ENCODE measurements at regions not wholly inside any gene's neighbourhood (a gene's known extent, or its start where the extent isn't known, plus 50 kb on each side); places are given as distances from the start of the nearest gene placed in this dataset.

DNA sequence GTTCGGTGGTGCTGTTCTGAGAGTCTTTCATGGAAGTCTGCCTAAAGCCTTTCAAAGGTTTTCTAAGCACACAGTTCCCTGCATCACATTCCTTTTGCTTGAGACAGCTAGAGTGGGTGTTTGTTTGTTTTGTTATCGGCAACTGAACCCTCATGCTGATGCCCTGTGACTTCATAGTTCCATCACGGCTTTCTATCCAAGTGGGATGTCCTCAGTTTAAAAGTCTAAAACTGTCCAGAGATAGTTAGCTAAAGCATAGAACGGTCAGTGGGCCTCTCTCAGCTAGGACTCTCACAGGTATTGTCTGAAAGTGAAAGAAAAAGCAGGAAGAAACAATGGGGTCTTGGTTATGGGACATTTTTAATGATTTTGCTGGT is 337.3 kb downstream of the OSR1 start:
- Histone ChIP-seq H3K4me3 (ENCODE audit: low read length) (no peak overlapping the region), H2AFZ (ENCODE audit: low read depth, low read length) (no peak overlapping the region)

GRCh38 chr2:19020144-19021099 is 338.0 kb downstream of the OSR1 start:
- H3K9me3 ChIP-seq (ENCODE audit: low read length): no peaks in the 10 kb centered on the region
- peaks cover 25% of the 10 kb centered on the region for H3K4me1 ChIP-seq (ENCODE audit: insufficient read depth, low read length)
- no peak overlapping the region for H3K4me3 ChIP-seq (ENCODE audit: low read length)
- H2AFZ ChIP-seq (ENCODE audit: low read depth, low read length): no peak overlapping the region
- H3K36me3 ChIP-seq (ENCODE audit: insufficient read depth, low read length): no peaks in the 10 kb centered on the region
- H3K27me3 ChIP-seq (ENCODE audit: insufficient read depth, low read length): no peaks in the 10 kb centered on the region

More for the DNA sequence above, 337.3 kb downstream of the OSR1 start:
- Histone ChIP-seq H3K4me1 (ENCODE audit: insufficient read depth, low read length) (peaks cover 25% of the 10 kb centered on the region), H3K9me3 (ENCODE audit: low read length) (no peaks in the 10 kb centered on the region), H3K27me3 (ENCODE audit: insufficient read depth, low read length) (no peaks in the 10 kb centered on the region), H3K36me3 (ENCODE audit: insufficient read depth, low read length) (no peaks in the 10 kb centered on the region)

DNA sequence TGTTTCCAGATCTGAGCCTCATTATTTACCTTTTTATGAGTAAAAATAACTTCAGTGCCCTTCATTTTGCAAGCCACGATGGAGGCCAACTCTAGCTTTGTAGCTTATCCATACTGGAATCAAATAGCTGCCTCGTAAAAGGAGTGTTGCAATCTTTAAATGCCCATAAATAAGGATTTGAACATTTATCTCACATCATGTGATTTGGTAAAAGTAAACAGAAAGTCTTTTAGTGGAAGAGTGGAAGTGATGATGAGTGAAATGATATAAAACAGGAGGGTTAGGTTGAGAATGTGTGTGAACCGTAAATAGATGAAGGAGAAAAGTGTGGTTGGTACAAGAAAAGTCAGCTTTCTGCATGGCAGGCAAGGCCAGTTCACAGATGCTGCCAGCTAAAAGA is 348.9 kb downstream of the OSR1 start:
- Histone ChIP-seq H2AFZ (ENCODE audit: low read depth, low read length) (no peak overlapping the region), H3K36me3 (ENCODE audit: insufficient read depth, low read length) (no peaks in the 10 kb centered on the region), H3K4me3 (ENCODE audit: low read length) (no peak overlapping the region), H3K4me1 (ENCODE audit: insufficient read depth, low read length) (no peaks in the 10 kb centered on the region), H3K9me3 (ENCODE audit: low read length) (no peaks in the 10 kb centered on the region), H3K27me3 (ENCODE audit: insufficient read depth, low read length) (no peaks in the 10 kb centered on the region)

GRCh38 chr2:19003554-19003953 is 354.9 kb downstream of the OSR1 start:
- Histone ChIP-seq H3K9me3 (ENCODE audit: low read length) (no peaks in the 10 kb centered on the region), H3K36me3 (ENCODE audit: insufficient read depth, low read length) (no peaks in the 10 kb centered on the region), H2AFZ (ENCODE audit: low read depth, low read length) (no peak overlapping the region), H3K27me3 (ENCODE audit: insufficient read depth, low read length) (no peaks in the 10 kb centered on the region), H3K4me3 (ENCODE audit: low read length) (no peak overlapping the region), H3K4me1 (ENCODE audit: insufficient read depth, low read length) (peaks cover 5% of the 10 kb centered on the region)

DNA sequence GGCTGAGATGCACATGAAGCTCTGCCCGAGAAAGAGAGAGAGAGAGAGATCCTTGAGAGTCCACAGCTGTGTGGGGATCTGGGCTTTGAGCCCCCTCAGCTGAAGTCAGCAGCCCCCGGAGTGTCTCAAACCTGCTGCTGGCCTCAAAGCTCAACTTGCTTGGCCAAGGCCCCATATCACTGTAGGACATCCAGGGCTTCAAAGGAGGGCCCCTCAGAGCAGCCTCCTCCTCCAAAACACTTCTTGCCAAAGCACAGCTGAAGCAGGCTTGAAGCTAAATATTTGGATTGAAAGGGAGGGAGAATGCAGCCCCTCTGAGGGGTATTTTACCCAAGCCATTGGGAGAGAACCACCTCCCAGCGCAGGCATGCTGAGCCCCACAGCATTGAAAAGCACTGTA is 357.6 kb downstream of the OSR1 start:
- Histone ChIP-seq H3K4me1 (ENCODE audit: insufficient read depth, low read length) (peaks cover 5% of the 10 kb centered on the region), H3K4me3 (ENCODE audit: low read length) (no peak overlapping the region), H3K27me3 (ENCODE audit: insufficient read depth, low read length) (no peaks in the 10 kb centered on the region), H3K9me3 (ENCODE audit: low read length) (no peaks in the 10 kb centered on the region), H3K36me3 (ENCODE audit: insufficient read depth, low read length) (no peaks in the 10 kb centered on the region), H2AFZ (ENCODE audit: low read depth, low read length) (no peak overlapping the region)

GRCh38 chr2:18999198-18999597 is 359.2 kb downstream of the OSR1 start:
- Histone ChIP-seq H3K4me3 (ENCODE audit: low read length) (no peak overlapping the region), H3K36me3 (ENCODE audit: insufficient read depth, low read length) (no peaks in the 10 kb centered on the region), H2AFZ (ENCODE audit: low read depth, low read length) (no peak overlapping the region), H3K27me3 (ENCODE audit: insufficient read depth, low read length) (no peaks in the 10 kb centered on the region), H3K4me1 (ENCODE audit: insufficient read depth, low read length) (peaks cover 5% of the 10 kb centered on the region), H3K9me3 (ENCODE audit: low read length) (no peaks in the 10 kb centered on the region)

DNA sequence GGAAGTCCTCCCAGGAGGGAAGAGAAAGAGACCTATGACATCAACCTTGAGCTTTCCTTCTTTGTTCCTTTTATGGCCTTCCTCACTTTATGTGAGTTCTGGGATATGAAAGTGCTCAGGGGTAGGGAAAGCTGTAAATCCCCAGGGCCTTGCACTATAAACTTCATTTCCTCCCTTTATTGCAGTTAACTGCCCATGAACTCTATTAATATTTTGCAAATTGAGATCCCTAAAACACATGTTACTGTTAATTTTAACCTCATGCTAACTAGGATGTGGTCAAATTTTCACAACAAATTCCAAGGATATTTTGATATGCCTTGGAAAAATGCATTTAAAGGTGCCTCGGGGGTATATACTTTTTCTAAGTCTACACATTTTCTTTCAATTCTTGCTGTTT is 359.9 kb downstream of the OSR1 start:
- H3K4me3 ChIP-seq (ENCODE audit: low read length): no peak overlapping the region
- no peak overlapping the region for H2AFZ ChIP-seq (ENCODE audit: low read depth, low read length)
- H3K36me3 ChIP-seq (ENCODE audit: insufficient read depth, low read length): no peaks in the 10 kb centered on the region
- no peaks in the 10 kb centered on the region for H3K9me3 ChIP-seq (ENCODE audit: low read length)
- no peaks in the 10 kb centered on the region for H3K27me3 ChIP-seq (ENCODE audit: insufficient read depth, low read length)
- peaks cover 5% of the 10 kb centered on the region for H3K4me1 ChIP-seq (ENCODE audit: insufficient read depth, low read length)

DNA sequence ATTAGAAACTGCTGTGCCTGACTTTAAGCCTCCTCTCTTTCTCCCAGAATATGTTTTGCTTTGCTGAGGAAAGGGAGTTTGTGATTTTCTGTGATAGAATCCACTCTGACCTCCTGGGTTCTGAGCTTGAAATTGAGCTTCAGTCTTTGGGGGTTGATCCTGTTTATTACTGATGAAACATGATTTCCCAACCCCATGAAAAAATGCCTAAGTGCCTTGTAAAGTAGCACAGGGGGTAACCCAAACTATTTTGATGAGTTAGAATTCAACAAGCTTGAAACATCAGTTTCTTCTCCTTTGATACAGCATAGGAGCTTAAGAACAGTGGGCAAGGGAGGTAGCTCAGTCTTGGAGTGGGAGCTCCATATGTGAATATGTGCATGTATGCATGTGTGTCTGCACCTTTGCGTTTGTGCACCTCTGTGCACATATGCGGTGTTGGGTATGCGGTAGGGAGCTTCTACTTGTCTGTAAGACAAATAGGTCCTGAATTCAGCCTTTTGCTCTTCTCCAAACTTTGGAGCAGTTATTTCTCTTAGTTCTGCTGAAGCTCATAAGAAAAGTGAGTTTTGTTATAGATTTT is 364.6 kb downstream of the OSR1 start:
- Histone ChIP-seq H3K27me3 (ENCODE audit: insufficient read depth, low read length) (no peaks in the 10 kb centered on the region), H3K9me3 (ENCODE audit: low read length) (no peaks in the 10 kb centered on the region), H3K4me1 (ENCODE audit: insufficient read depth, low read length) (peaks cover 8% of the 10 kb centered on the region), H3K36me3 (ENCODE audit: insufficient read depth, low read length) (no peaks in the 10 kb centered on the region), H3K4me3 (ENCODE audit: low read length) (no peak overlapping the region), H2AFZ (ENCODE audit: low read depth, low read length) (no peak overlapping the region)

DNA sequence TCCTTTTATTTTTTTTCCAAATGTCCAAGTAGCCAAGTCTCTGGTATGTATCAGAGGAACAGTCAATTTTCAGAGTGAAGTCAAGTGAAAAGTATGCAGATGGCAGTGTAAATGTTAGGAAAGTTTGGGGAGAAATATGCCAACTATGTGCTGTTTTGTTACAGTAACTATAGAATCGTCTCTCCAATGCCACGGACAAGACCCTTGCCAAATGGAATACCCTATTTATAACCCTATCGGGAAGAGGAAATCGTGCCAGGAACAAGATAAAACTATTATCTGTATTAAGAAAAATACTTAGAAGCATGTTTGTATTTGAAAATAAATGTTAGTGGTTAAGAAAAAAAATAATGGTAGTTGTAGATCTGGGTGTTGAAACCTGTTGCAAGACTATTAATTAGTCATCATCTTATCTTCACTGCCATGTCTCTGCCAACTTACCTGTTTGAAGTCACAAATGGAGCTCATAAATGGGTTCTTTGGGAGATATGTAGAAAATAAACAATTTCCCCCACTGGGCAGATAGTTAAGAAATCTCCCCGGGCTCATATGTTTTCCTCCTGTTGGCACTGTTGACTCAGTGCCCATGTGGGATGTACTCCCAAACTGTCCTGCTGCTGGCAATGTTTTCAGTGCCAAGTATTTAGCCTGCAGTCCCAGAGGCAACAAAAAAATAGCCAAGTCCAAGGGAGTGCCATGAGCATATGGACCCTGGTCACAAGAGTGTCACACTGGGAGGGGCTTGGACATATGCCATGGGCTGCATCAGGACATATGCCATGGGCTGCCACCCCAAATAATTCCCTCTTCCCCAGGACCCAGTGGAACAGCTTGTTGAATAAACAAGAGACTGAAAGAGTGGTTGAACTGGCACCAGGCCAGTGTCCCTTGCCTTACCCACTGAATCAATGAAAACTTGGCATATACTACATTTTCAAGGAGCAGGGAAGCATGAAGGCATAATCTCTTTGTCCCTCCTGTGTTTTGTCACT is 366.9 kb downstream of the OSR1 start:
- Histone ChIP-seq H3K9me3 (ENCODE audit: low read length) (no peaks in the 10 kb centered on the region), H3K4me1 (ENCODE audit: insufficient read depth, low read length) (peaks cover 21% of the 10 kb centered on the region), H3K4me3 (ENCODE audit: low read length) (no peak overlapping the region), H2AFZ (ENCODE audit: low read depth, low read length) (no peak overlapping the region), H3K27me3 (ENCODE audit: insufficient read depth, low read length) (no peaks in the 10 kb centered on the region), H3K36me3 (ENCODE audit: insufficient read depth, low read length) (no peaks in the 10 kb centered on the region)

- Histone ChIP-seq H3K9me3 (ENCODE audit: low read length) (no peaks in the 10 kb centered on the region), H3K4me3 (ENCODE audit: low read length) (no peak overlapping the region), H3K36me3 (ENCODE audit: insufficient read depth, low read length) (no peaks in the 10 kb centered on the region), H3K27me3 (ENCODE audit: insufficient read depth, low read length) (no peaks in the 10 kb centered on the region), H3K4me1 (ENCODE audit: insufficient read depth, low read length) (peaks cover 21% of the 10 kb centered on the region), H2AFZ (ENCODE audit: low read depth, low read length) (peak overlapping the region; percentile 9)
These were observed 369.7 kb downstream of the OSR1 start for GRCh38 chr2:18988631-18989232.

- Histone ChIP-seq H3K27me3 (ENCODE audit: insufficient read depth, low read length) (no peaks in the 10 kb centered on the region), H3K9me3 (ENCODE audit: low read length) (no peaks in the 10 kb centered on the region), H2AFZ (ENCODE audit: low read depth, low read length) (no peak overlapping the region), H3K4me3 (ENCODE audit: low read length) (no peak overlapping the region), H3K36me3 (ENCODE audit: insufficient read depth, low read length) (no peaks in the 10 kb centered on the region), H3K4me1 (ENCODE audit: insufficient read depth, low read length) (peaks cover 21% of the 10 kb centered on the region)
These were observed 370.8 kb downstream of the OSR1 start for GRCh38 chr2:18987592-18988073.

DNA sequence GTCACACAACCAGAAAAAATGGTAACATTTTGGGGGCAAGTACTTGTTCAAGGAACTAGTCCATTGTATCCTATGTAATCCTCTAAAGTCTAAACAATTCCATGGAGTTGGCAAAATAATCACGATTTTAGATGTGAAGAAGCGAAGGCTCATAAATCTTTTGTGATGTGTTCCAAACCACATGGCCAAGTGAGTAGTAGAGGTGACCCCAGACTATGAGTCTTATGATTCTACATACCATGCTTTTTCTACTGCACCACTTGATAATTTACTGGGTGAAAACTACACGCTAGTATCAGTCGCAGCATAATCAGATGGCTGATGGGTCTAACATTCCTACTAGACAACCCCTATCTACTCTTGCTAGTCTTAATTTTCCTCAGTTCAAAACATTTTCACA is 371.4 kb downstream of the OSR1 start:
- Histone ChIP-seq H3K9me3 (ENCODE audit: low read length) (no peaks in the 10 kb centered on the region), H3K4me1 (ENCODE audit: insufficient read depth, low read length) (peaks cover 21% of the 10 kb centered on the region), H3K36me3 (ENCODE audit: insufficient read depth, low read length) (no peaks in the 10 kb centered on the region), H2AFZ (ENCODE audit: low read depth, low read length) (no peak overlapping the region), H3K4me3 (ENCODE audit: low read length) (no peak overlapping the region), H3K27me3 (ENCODE audit: insufficient read depth, low read length) (no peaks in the 10 kb centered on the region)

All from neuron (in vitro differentiated cells).